ENCODE measurements at regions not wholly inside any gene's neighbourhood (a gene's known extent, or its start where the extent isn't known, plus 50 kb on each side); places are given as distances from the start of the nearest gene placed in this dataset.

GRCh38 chr3:190746986-190747385, 115.5 kb downstream of the GMNC start:
- Histone ChIP-seq H3K4me1 (no peaks in the 10 kb centered on the region), H3K36me3 (ENCODE audit: control insufficient read depth, insufficient read depth, low read length) (no peaks in the 10 kb centered on the region), H3K27me3 (replicated peaks; ENCODE audit: control insufficient read depth, insufficient read depth, low read length) (no peaks in the 10 kb centered on the region), H3K4me3 (ENCODE audit: low read depth, low read length) (no peak overlapping the region), H3K9me3 (no peaks in the 10 kb centered on the region)
- H3K36me3 Mint-ChIP-seq (ENCODE audit: insufficient read depth, unreplicated experiment) = no peaks in the 10 kb centered on the region
- H3K4me1 Mint-ChIP-seq (ENCODE audit: low read depth, unreplicated experiment) = no peaks in the 10 kb centered on the region
- no peak overlapping the region for H3K4me3 Mint-ChIP-seq (ENCODE audit: unreplicated experiment)
- H3K27ac Mint-ChIP-seq (ENCODE audit: unreplicated experiment) = no peak overlapping the region
- ChIA-PET POLR2A (no interaction called here), CTCF (no interaction called here)
- DNase-seq = no peak
- intact Hi-C loops (cut with micrococcal nuclease; ENCODE audit: unreplicated experiment) = no loop called here
- H3K27me3 Mint-ChIP-seq (ENCODE audit: insufficient read depth, unreplicated experiment) = peaks cover 1% of the 10 kb centered on the region
- BruUV-seq (replicated peaks) = no TSS peak
- H3K9me3 Mint-ChIP-seq (ENCODE audit: unreplicated experiment) = no peaks in the 10 kb centered on the region
- TF ChIP-seq CTCF (IDR thresholded peaks at IDR 0.05; ENCODE audit: insufficient read depth in 1 of 2, low read depth in 1 of 2, low read length in 1 of 2, severe bottlenecking in 1 of 2, unreplicated experiment in 1 of 2) = no peak

- CTCF ChIA-PET = no interaction called here
- POLR2A ChIA-PET = no interaction called here
- no peak overlapping the region for H3K4me3 Mint-ChIP-seq (ENCODE audit: unreplicated experiment)
Measured at GRCh38 chr3:190746531-190746930, 116.0 kb downstream of the GMNC start.

GRCh38 chr3:190741788-190742187, 120.7 kb downstream of the GMNC start:
- Histone ChIP-seq H3K4me1 (no peaks in the 10 kb centered on the region), H3K4me3 (ENCODE audit: low read depth, low read length) (no peak overlapping the region), H3K27me3 (replicated peaks; ENCODE audit: control insufficient read depth, insufficient read depth, low read length) (no peaks in the 10 kb centered on the region), H3K36me3 (ENCODE audit: control insufficient read depth, insufficient read depth, low read length) (no peaks in the 10 kb centered on the region), H3K9me3 (no peaks in the 10 kb centered on the region)
- no peaks in the 10 kb centered on the region for H3K36me3 Mint-ChIP-seq (ENCODE audit: insufficient read depth, unreplicated experiment)
- H3K4me3 Mint-ChIP-seq (ENCODE audit: unreplicated experiment) = no peak overlapping the region
- ChIA-PET POLR2A (no interaction called here), CTCF (interaction anchor here (0.8 kb wide), 1 partner anchor 41 kb away, joined by 3 read pairs; no protein-coding TSS in a partner anchor)
- H3K9me3 Mint-ChIP-seq (ENCODE audit: unreplicated experiment) = no peaks in the 10 kb centered on the region
- H3K27ac Mint-ChIP-seq (ENCODE audit: unreplicated experiment) = no peak overlapping the region
- intact Hi-C loops (cut with micrococcal nuclease; ENCODE audit: unreplicated experiment) = no loop called here
- peaks cover 7% of the 10 kb centered on the region for H3K27me3 Mint-ChIP-seq (ENCODE audit: insufficient read depth, unreplicated experiment)
- no peak for DNase-seq
- BruUV-seq (replicated peaks) = no TSS peak
- no peak for TF ChIP-seq CTCF (IDR thresholded peaks at IDR 0.05; ENCODE audit: insufficient read depth in 1 of 2, low read depth in 1 of 2, low read length in 1 of 2, severe bottlenecking in 1 of 2, unreplicated experiment in 1 of 2)
- H3K4me1 Mint-ChIP-seq (ENCODE audit: low read depth, unreplicated experiment) = no peaks in the 10 kb centered on the region

More at GRCh38 chr3:190746531-190746930, 116.0 kb downstream of the GMNC start:
- Histone ChIP-seq H3K36me3 (ENCODE audit: control insufficient read depth, insufficient read depth, low read length) (no peaks in the 10 kb centered on the region), H3K4me1 (no peaks in the 10 kb centered on the region), H3K4me3 (ENCODE audit: low read depth, low read length) (no peak overlapping the region), H3K27me3 (replicated peaks; ENCODE audit: control insufficient read depth, insufficient read depth, low read length) (no peaks in the 10 kb centered on the region), H3K9me3 (no peaks in the 10 kb centered on the region)
- intact Hi-C loops (cut with micrococcal nuclease; ENCODE audit: unreplicated experiment) = no loop called here
- no peak for DNase-seq
- Mint-ChIP-seq H3K27ac (ENCODE audit: unreplicated experiment) (no peak overlapping the region), H3K36me3 (ENCODE audit: insufficient read depth, unreplicated experiment) (no peaks in the 10 kb centered on the region), H3K4me1 (ENCODE audit: low read depth, unreplicated experiment) (no peaks in the 10 kb centered on the region), H3K27me3 (ENCODE audit: insufficient read depth, unreplicated experiment) (peaks cover 3% of the 10 kb centered on the region), H3K9me3 (ENCODE audit: unreplicated experiment) (no peaks in the 10 kb centered on the region)
- TF ChIP-seq CTCF (IDR thresholded peaks at IDR 0.05; ENCODE audit: insufficient read depth in 1 of 2, low read depth in 1 of 2, low read length in 1 of 2, severe bottlenecking in 1 of 2, unreplicated experiment in 1 of 2) = no peak
- BruUV-seq (replicated peaks) = no TSS peak

Measured in Caco-2 (cell line).